ENCODE measurements at regions not wholly inside any gene's neighbourhood (a gene's known extent, or its start where the extent isn't known, plus 50 kb on each side); places are given as distances from the start of the nearest gene placed in this dataset.
A peak's percentile ranks its signal among the peaks of the same experiment; 100 is the strongest.
"Not testable (repeated sequence)": the region's sequence is repeated elsewhere in the genome, so short reads cannot be mapped to it uniquely, and the experiment has no call there.

GRCh38 chr5:54804086-54804485 is 181.3 kb downstream of the ESM1 start:
- Mint-ChIP-seq H3K27ac (no peak overlapping the region), H3K36me3 (no peaks in the 10 kb centered on the region), H3K9me3 (no peaks in the 10 kb centered on the region), H3K4me3 (no peak overlapping the region), H3K27me3 (no peaks in the 10 kb centered on the region), H3K4me1 (ENCODE audit: low read depth in 2 of 2) (peaks cover 0 to 8% of the 10 kb centered on the region in 2 donors)
- ATAC-seq (no peak), DNase-seq (ENCODE audit: low spot score) (no peak)

- Mint-ChIP-seq H3K9me3 (no peaks in the 10 kb centered on the region), H3K27me3 (no peaks in the 10 kb centered on the region), H3K27ac (no peak overlapping the region), H3K36me3 (no peaks in the 10 kb centered on the region), H3K4me1 (ENCODE audit: low read depth in 2 of 2) (peaks cover 0 to 9% of the 10 kb centered on the region in 2 donors), H3K4me3 (no peak overlapping the region)
- DNase-seq (ENCODE audit: low spot score) (no peak), ATAC-seq (no peak)
Observed at GRCh38 chr5:54803471-54804011, 181.9 kb downstream of the ESM1 start.

GRCh38 chr5:54799645-54800044 is 185.7 kb downstream of the ESM1 start:
- no peaks in the 10 kb centered on the region for H3K9me3 Mint-ChIP-seq
- H3K27ac Mint-ChIP-seq = no peak overlapping the region
- DNase-seq (ENCODE audit: low spot score) = no peak
- H3K36me3 Mint-ChIP-seq = no peaks in the 10 kb centered on the region
- peaks cover 6 to 15% of the 10 kb centered on the region in 2 donors for H3K4me1 Mint-ChIP-seq (ENCODE audit: low read depth in 2 of 2)
- no peak overlapping the region for H3K4me3 Mint-ChIP-seq
- peaks cover 5 to 12% of the 10 kb centered on the region in 2 donors for H3K27me3 Mint-ChIP-seq
- no peak for ATAC-seq

DNA sequence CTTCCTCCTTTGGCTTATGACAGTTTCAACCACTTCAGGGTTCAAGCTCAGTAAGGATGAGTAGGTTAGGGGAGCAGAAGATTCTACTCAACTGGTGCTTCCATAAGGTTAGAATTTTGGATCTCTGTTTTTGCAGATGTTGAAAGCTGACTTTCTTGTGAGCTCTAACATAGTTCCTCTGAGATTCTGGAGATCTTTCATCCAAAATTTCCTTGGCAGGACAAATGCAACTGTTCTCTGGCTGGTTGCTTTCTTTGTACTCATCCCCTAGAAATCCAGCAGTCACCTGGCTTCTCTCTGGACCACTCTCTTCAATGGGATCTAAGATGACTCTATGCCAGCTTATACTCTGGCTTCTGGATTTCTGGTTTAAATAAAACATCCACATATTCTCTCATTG is 189.6 kb downstream of the ESM1 start:
- Mint-ChIP-seq H3K4me3 (no peak overlapping the region), H3K27ac (no peak overlapping the region), H3K4me1 (ENCODE audit: low read depth in 2 of 2) (peaks cover 15 to 26% of the 10 kb centered on the region in 2 donors), H3K27me3 (peaks cover 5 to 12% of the 10 kb centered on the region in 2 donors), H3K36me3 (peaks cover under 1% of the 10 kb centered on the region), H3K9me3 (no peaks in the 10 kb centered on the region)
- DNase-seq (ENCODE audit: low spot score) (no peak), ATAC-seq (no peak)

- no peak overlapping the region for H3K4me3 Mint-ChIP-seq
- peaks cover 15 to 26% of the 10 kb centered on the region in 2 donors for H3K4me1 Mint-ChIP-seq (ENCODE audit: low read depth in 2 of 2)
- peaks cover 5% of the 10 kb centered on the region for H3K36me3 Mint-ChIP-seq
- peaks cover 4% of the 10 kb centered on the region for H3K9me3 Mint-ChIP-seq
- no peak overlapping the region for H3K27ac Mint-ChIP-seq
- peaks cover 8 to 12% of the 10 kb centered on the region in 2 donors for H3K27me3 Mint-ChIP-seq
- DNase-seq (ENCODE audit: low spot score) (no peak), ATAC-seq (no peak)
Observed at GRCh38 chr5:54795284-54795683, 190.1 kb downstream of the ESM1 start.

- ATAC-seq (peak in 1 of 2 donors; percentile 73), DNase-seq (ENCODE audit: low spot score) (no peak)
- Mint-ChIP-seq H3K4me3 (peak overlapping the region; percentile 22), H3K27me3 (peaks cover 8 to 12% of the 10 kb centered on the region in 2 donors), H3K36me3 (peaks cover 5% of the 10 kb centered on the region), H3K9me3 (peaks cover 4% of the 10 kb centered on the region), H3K27ac (peak overlapping the region in 1 of 2 donors; percentile 45), H3K4me1 (ENCODE audit: low read depth in 2 of 2) (peaks cover 15 to 21% of the 10 kb centered on the region in 2 donors)
Observed at GRCh38 chr5:54794135-54794975, 191.0 kb downstream of the ESM1 start.

- ATAC-seq (no peak), DNase-seq (ENCODE audit: low spot score) (no peak)
- Mint-ChIP-seq H3K4me3 (peak overlapping the region; percentile 22), H3K27ac (peak overlapping the region in 1 of 2 donors; percentile 45), H3K4me1 (ENCODE audit: low read depth in 2 of 2) (peaks cover 15 to 17% of the 10 kb centered on the region in 2 donors), H3K36me3 (peaks cover 5% of the 10 kb centered on the region), H3K9me3 (peaks cover 4% of the 10 kb centered on the region), H3K27me3 (peaks cover 8 to 12% of the 10 kb centered on the region in 2 donors)
Observed at GRCh38 chr5:54793468-54794134, 191.8 kb downstream of the ESM1 start.

GRCh38 chr5:54792611-54793404 is 192.6 kb downstream of the ESM1 start:
- Mint-ChIP-seq H3K4me1 (ENCODE audit: low read depth in 2 of 2) (peaks cover 15 to 17% of the 10 kb centered on the region in 2 donors), H3K27ac (no peak overlapping the region), H3K27me3 (peaks cover 8 to 12% of the 10 kb centered on the region in 2 donors), H3K36me3 (peaks cover 5% of the 10 kb centered on the region), H3K9me3 (peaks cover 4% of the 10 kb centered on the region), H3K4me3 (no peak overlapping the region)
- ATAC-seq (no peak), DNase-seq (ENCODE audit: low spot score) (no peak)

GRCh38 chr5:54787910-54788309 is 197.5 kb downstream of the ESM1 start:
- DNase-seq (ENCODE audit: low spot score); H3K9me3 Mint-ChIP-seq; H3K4me1 Mint-ChIP-seq (ENCODE audit: low read depth in 2 of 2); H3K27ac Mint-ChIP-seq; ATAC-seq; H3K27me3 Mint-ChIP-seq; H3K36me3 Mint-ChIP-seq; H3K4me3 Mint-ChIP-seq: not testable (repeated sequence)

DNA sequence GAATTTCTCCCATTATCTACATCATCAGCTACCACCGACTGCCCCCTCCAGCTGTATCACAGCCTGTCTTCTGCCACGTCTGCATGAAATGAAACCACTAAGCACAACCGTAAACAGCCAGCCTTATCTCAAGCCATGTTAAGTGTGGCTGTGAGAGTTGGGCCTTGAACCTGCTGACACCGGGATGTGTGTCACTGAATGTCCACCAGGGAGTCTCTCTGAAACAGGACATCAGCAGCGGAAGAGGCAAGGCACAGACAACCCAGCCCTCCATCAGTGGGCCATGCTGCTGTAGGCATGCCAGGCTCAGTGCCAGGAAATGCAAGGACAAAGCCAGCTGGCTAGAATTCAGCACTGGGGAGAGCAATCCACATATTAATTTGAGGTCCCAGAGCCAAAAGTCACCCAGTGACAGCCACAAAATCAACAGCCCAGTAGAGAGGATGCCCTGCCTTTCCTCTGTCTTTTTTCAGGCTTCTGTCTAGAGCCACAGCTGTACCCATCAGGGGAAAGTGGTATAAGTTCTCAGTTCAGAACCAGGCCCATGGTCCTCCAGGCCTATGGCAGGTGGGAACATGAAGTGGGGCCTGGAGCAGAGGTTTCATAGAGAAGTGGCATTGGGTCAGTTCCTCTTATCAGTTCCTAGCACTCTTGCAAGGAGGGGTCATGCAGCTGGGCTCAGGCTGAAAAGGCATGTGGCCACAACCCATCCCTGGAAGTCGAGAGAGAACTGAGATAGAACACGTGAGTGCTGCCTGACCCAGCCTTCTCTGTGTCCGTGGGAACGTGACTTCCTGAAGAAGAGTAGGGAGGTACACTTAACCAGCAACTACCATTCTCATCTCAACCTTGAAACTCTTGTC is 199.4 kb downstream of the ESM1 start:
- Mint-ChIP-seq H3K36me3 (peaks cover 13% of the 10 kb centered on the region), H3K9me3 (peaks cover 4% of the 10 kb centered on the region), H3K4me3 (no peak overlapping the region), H3K27me3 (peaks cover 0 to 3% of the 10 kb centered on the region in 2 donors), H3K4me1 (ENCODE audit: low read depth in 2 of 2) (peaks cover 5% of the 10 kb centered on the region in 2 donors), H3K27ac (no peak overlapping the region)
- ATAC-seq (peak in 1 of 2 donors; percentile 31), DNase-seq (ENCODE audit: low spot score) (no peak)

DNA sequence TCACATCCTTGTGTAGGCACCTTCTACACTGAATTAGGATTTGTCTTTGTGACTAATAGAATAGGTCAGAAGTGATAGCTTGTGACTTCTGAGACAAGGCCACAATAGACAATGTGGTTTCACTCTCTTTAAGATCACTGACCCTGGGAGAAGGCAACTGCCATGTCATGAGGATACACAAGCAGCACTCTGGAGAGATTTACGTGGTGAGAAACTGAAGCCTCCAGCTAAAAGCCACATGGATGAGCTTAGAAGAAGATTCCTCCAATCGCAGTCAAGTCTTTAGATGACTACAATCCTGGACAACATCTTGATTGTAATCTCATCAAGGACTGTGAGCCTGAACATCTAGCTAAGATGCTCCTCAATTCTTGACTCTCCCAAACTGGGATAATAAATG is 206.6 kb downstream of the ESM1 start:
- DNase-seq (ENCODE audit: low spot score) = no peak
- no peak overlapping the region for H3K4me3 Mint-ChIP-seq
- ATAC-seq = no peak
- peaks cover 0 to 4% of the 10 kb centered on the region in 2 donors for H3K27me3 Mint-ChIP-seq
- H3K27ac Mint-ChIP-seq = no peak overlapping the region
- H3K36me3 Mint-ChIP-seq = peaks cover 8% of the 10 kb centered on the region
- H3K4me1 Mint-ChIP-seq (ENCODE audit: low read depth in 2 of 2) = no peaks in the 10 kb centered on the region
- H3K9me3 Mint-ChIP-seq = no peaks in the 10 kb centered on the region

DNA sequence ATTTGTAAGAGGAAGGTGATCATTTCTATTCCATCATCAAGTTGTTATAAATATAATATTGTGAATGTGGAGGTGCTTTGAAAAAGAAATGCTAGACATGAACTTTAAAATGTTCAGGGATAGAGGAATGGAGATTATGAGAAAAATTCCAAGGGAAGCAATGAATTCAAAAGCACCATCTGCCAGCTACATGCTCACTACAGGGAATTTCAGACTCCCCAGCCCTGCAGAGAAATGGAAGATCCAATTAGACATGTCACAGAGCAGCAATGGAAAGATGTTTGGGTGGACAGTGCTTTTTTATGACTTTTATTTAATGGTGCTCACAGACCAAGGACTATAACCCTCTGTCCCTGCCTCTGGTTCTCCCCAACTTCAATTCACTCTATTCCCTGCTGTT is 209.7 kb downstream of the ESM1 start:
- Mint-ChIP-seq H3K9me3 (no peaks in the 10 kb centered on the region), H3K27ac (no peak overlapping the region), H3K4me3 (no peak overlapping the region), H3K4me1 (ENCODE audit: low read depth in 2 of 2) (peaks cover 0 to 3% of the 10 kb centered on the region in 2 donors), H3K27me3 (peaks cover 0 to 6% of the 10 kb centered on the region in 2 donors), H3K36me3 (no peaks in the 10 kb centered on the region)
- DNase-seq (ENCODE audit: low spot score) (no peak), ATAC-seq (no peak)

Measured in natural killer cell treated with Interleukin-12 subunit alpha and Interleukin-12 subunit beta and Interleukin-15 and Interleukin-18, amount 100 ng/mL, for 72 hours (primary cell).